ENCODE measurements at regions not wholly inside any gene's neighbourhood (a gene's known extent, or its start where the extent isn't known, plus 50 kb on each side); places are given as distances from the start of the nearest gene placed in this dataset.

DNA sequence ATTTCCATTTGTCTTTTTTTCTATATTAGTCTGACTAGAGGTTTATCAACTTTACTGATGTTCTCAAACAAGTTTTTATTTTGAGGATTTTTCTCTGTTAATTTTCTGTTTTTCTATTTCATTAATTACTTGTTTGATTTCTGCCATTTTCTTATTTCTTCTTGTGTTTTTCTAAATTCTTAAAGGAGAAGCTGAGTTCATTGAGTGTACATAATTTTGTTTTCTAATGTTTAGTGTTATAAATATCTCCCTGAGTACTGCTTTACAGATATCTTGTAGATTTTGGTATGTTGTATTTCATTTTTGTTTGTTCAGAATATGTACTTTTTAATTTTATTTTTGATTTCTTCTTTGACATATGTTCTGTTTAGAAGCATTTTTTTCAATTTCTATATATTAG is 1404.3 kb upstream of the MIR17HG start:
- H3K27ac ChIP-seq, result no peak overlapping the region
- no peaks in the 10 kb centered on the region for H3K9me3 ChIP-seq (ENCODE audit: low read depth)
- H4K20me1 ChIP-seq (ENCODE audit: insufficient read depth, poor library complexity, severe bottlenecking), result no peaks in the 10 kb centered on the region
- H3K9me2 ChIP-seq (replicated peaks; ENCODE audit: insufficient read depth), result no peaks in the 10 kb centered on the region
- H3K27me3 ChIP-seq, result no peaks in the 10 kb centered on the region
- H2AFZ ChIP-seq, result no peak overlapping the region
- no peak overlapping the region for H3K4me3 ChIP-seq
- H3K36me3 ChIP-seq (replicated peaks; ENCODE audit: insufficient read depth, low read depth), result no peaks in the 10 kb centered on the region
- no peak overlapping the region for H3K4me2 ChIP-seq
- TF ChIP-seq EZH2phosphoT487 (IDR thresholded peaks at IDR 0.05; ENCODE audit: low read depth, severe bottlenecking, unreplicated experiment) (no peak), EZH2 (IDR thresholded peaks at IDR 0.05; ENCODE audit: borderline replicate concordance) (no peak)
- TF ChIP-seq, protein P1, sequence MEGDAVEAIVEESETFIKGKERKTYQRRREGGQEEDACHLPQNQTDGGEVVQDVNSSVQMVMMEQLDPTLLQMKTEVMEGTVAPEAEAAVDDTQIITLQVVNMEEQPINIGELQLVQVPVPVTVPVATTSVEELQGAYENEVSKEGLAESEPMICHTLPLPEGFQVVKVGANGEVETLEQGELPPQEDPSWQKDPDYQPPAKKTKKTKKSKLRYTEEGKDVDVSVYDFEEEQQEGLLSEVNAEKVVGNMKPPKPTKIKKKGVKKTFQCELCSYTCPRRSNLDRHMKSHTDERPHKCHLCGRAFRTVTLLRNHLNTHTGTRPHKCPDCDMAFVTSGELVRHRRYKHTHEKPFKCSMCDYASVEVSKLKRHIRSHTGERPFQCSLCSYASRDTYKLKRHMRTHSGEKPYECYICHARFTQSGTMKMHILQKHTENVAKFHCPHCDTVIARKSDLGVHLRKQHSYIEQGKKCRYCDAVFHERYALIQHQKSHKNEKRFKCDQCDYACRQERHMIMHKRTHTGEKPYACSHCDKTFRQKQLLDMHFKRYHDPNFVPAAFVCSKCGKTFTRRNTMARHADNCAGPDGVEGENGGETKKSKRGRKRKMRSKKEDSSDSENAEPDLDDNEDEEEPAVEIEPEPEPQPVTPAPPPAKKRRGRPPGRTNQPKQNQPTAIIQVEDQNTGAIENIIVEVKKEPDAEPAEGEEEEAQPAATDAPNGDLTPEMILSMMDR (IDR thresholded peaks at IDR 0.05; ENCODE audit: poor library complexity), result no peak
- H3K79me2 ChIP-seq, result no peaks in the 10 kb centered on the region
- H3K4me1 ChIP-seq (ENCODE audit: insufficient read depth), result no peaks in the 10 kb centered on the region
- no peak for DNase-seq (ENCODE audit: low spot score)

DNA sequence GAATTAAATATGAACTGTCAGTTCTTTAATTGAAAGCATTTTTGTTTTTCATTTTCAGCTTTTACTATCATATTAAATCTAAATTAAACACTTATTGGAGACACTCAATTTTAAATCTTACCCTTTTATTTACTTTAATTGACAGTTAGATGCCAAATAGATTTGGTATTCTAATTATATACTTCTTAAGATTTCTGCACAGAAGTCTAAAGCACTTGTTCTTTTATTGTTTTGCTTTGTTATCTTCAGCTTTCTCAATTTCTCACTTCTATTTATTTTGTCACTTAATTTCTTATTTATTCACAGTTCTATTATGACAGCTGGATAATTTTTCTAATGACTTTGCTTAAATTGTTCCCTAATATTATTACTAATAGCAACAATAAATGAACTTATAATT is 1397.3 kb upstream of the MIR17HG start:
- Histone ChIP-seq H3K36me3 (replicated peaks; ENCODE audit: insufficient read depth, low read depth) (no peaks in the 10 kb centered on the region), H3K27me3 (no peaks in the 10 kb centered on the region), H3K9me2 (replicated peaks; ENCODE audit: insufficient read depth) (no peaks in the 10 kb centered on the region), H3K4me2 (no peak overlapping the region), H2AFZ (no peak overlapping the region), H3K9me3 (ENCODE audit: low read depth) (no peaks in the 10 kb centered on the region), H3K27ac (no peak overlapping the region), H4K20me1 (ENCODE audit: insufficient read depth, poor library complexity, severe bottlenecking) (no peaks in the 10 kb centered on the region), H3K4me3 (no peak overlapping the region), H3K79me2 (no peaks in the 10 kb centered on the region), H3K4me1 (ENCODE audit: insufficient read depth) (no peaks in the 10 kb centered on the region)
- TF ChIP-seq, protein P1 (IDR thresholded peaks at IDR 0.05; ENCODE audit: poor library complexity), result no peak
- no peak for DNase-seq (ENCODE audit: low spot score)

DNA sequence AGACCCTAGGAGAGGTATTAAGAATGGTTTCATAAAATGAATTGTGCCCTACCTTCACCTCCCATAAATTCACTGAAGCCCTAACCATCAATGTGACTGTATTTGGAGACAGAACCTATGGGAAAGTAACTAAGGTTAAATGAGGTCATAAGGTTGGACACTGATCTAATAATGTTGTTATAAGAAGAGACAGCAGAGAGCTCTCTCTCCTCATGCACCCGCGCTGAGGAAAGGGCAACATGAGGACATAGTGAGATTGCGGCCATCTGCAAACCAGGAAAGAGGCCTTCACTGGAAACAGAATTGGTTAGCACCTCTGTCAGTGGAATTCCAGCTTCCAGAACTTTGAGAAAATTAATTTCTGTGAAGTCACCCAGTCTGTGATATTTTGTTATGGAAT is 1396.1 kb upstream of the MIR17HG start:
- no peaks in the 10 kb centered on the region for H3K27me3 ChIP-seq
- no peak overlapping the region for H3K4me3 ChIP-seq
- no peaks in the 10 kb centered on the region for H4K20me1 ChIP-seq (ENCODE audit: insufficient read depth, poor library complexity, severe bottlenecking)
- H2AFZ ChIP-seq, result no peak overlapping the region
- no peak overlapping the region for H3K4me2 ChIP-seq
- H3K27ac ChIP-seq, result no peak overlapping the region
- H3K9me3 ChIP-seq (ENCODE audit: low read depth), result no peaks in the 10 kb centered on the region
- no peaks in the 10 kb centered on the region for H3K36me3 ChIP-seq (replicated peaks; ENCODE audit: insufficient read depth, low read depth)
- TF ChIP-seq, protein P1 (IDR thresholded peaks at IDR 0.05; ENCODE audit: poor library complexity), result no peak
- TF ChIP-seq EZH2 (IDR thresholded peaks at IDR 0.05; ENCODE audit: borderline replicate concordance), result no peak
- no peaks in the 10 kb centered on the region for H3K9me2 ChIP-seq (replicated peaks; ENCODE audit: insufficient read depth)
- no peak for DNase-seq (ENCODE audit: low spot score)
- WGBS (ENCODE audit: low lambda C conversion rate, missing lambda C conversion rate), result 90% methylated on average over 3 of the region's 3 CpGs
- H3K79me2 ChIP-seq, result no peaks in the 10 kb centered on the region
- no peaks in the 10 kb centered on the region for H3K4me1 ChIP-seq (ENCODE audit: insufficient read depth)

DNA sequence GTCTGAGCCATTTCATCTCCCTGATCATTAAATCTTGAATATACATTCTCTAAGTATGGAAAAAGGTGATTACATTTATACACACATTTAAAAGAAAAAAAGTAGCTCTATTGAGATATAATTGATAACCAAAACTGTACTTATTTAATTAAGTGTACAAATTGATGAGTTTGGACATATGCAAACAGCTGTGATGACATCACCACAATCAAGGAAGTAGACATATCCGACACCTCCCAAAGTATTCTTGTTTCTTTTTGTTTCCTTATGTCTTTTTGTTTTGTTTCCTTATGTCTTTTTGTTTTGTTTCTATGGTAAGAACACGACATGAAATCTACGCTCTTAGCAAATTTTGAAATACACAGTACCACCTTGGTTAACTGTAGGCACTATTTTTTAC is 1393.9 kb upstream of the MIR17HG start:
- DNase-seq (ENCODE audit: low spot score), result no peak
- 99% methylated on average over 3 of the region's 3 CpGs for WGBS (ENCODE audit: low lambda C conversion rate, missing lambda C conversion rate)

More for the DNA sequence above, 1393.9 kb upstream of the MIR17HG start:
- Histone ChIP-seq H3K36me3 (replicated peaks; ENCODE audit: insufficient read depth, low read depth) (no peaks in the 10 kb centered on the region), H3K27ac (no peak overlapping the region), H4K20me1 (ENCODE audit: insufficient read depth, poor library complexity, severe bottlenecking) (no peaks in the 10 kb centered on the region), H3K9me2 (replicated peaks; ENCODE audit: insufficient read depth) (no peaks in the 10 kb centered on the region), H2AFZ (no peak overlapping the region), H3K4me3 (no peak overlapping the region), H3K27me3 (no peaks in the 10 kb centered on the region), H3K79me2 (no peaks in the 10 kb centered on the region), H3K4me2 (no peak overlapping the region), H3K4me1 (ENCODE audit: insufficient read depth) (no peaks in the 10 kb centered on the region), H3K9me3 (ENCODE audit: low read depth) (no peaks in the 10 kb centered on the region)
- TF ChIP-seq EZH2phosphoT487 (IDR thresholded peaks at IDR 0.05; ENCODE audit: low read depth, severe bottlenecking, unreplicated experiment) (no peak), EZH2 (IDR thresholded peaks at IDR 0.05; ENCODE audit: borderline replicate concordance) (no peak)
- TF ChIP-seq, protein P1 (IDR thresholded peaks at IDR 0.05; ENCODE audit: poor library complexity), result no peak
